ENCODE measurements at regions not wholly inside any gene's neighbourhood (a gene's known extent, or its start where the extent isn't known, plus 50 kb on each side); places are given as distances from the start of the nearest gene placed in this dataset.

DNA sequence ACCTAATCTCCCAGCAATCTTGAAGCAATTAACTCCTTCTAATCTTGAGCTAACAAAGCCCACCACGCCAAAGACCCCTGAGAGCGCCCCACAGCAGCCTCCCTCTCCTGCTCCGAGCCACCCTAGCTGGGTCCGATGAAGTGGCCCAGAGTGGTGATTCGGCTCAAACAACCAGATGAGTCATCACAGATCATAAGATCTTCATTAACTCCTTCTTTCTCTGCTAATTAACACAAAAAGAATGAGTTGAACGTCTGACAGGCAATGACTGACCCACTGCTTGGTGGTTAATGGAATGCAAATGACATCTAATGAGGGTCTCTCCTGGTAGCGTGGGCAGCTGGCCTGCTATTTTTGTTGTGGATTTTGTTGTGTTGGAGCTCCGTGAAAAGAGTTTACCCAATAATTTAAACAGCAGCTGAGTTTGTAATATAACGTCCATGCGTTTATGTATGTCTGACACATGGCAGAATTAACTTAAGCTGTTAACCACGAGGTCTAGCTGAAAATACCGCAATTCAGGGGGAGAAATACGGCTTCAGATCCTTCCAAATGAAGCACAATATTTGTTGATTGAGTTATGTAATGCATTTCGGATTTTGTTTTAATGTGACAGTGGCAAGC is 161.4 kb downstream of the RAB11FIP2 start:
- TF ChIP-seq ELF1 (IDR thresholded peaks at IDR 0.05; ENCODE audit: borderline replicate concordance, low read depth) (no peak), ZNF274 (IDR thresholded peaks at IDR 0.05; ENCODE audit: low read depth, low read length) (no peak), POLR2A (IDR thresholded peaks at IDR 0.05; ENCODE audit: borderline replicate concordance, extremely low read depth, insufficient read depth, insufficient read length) (no peak), SRF (IDR thresholded peaks at IDR 0.05; ENCODE audit: low read depth) (no peak), EZH2phosphoT487 (IDR thresholded peaks at IDR 0.05; ENCODE audit: borderline replicate concordance) (no peak), EGR1 (IDR thresholded peaks at IDR 0.05; ENCODE audit: low read depth) (no peak), JUND (IDR thresholded peaks at IDR 0.05) (no peak), TCF7L2 (IDR thresholded peaks at IDR 0.05; ENCODE audit: borderline replicate concordance, extremely low read depth, insufficient read depth, insufficient read length) (no peak), POLR2AphosphoS5 (IDR thresholded peaks at IDR 0.05; ENCODE audit: low read depth, low read length) (no peak), SP1 (IDR thresholded peaks at IDR 0.05; ENCODE audit: low read depth) (no peak)
- TF ChIP-seq, protein P1, sequence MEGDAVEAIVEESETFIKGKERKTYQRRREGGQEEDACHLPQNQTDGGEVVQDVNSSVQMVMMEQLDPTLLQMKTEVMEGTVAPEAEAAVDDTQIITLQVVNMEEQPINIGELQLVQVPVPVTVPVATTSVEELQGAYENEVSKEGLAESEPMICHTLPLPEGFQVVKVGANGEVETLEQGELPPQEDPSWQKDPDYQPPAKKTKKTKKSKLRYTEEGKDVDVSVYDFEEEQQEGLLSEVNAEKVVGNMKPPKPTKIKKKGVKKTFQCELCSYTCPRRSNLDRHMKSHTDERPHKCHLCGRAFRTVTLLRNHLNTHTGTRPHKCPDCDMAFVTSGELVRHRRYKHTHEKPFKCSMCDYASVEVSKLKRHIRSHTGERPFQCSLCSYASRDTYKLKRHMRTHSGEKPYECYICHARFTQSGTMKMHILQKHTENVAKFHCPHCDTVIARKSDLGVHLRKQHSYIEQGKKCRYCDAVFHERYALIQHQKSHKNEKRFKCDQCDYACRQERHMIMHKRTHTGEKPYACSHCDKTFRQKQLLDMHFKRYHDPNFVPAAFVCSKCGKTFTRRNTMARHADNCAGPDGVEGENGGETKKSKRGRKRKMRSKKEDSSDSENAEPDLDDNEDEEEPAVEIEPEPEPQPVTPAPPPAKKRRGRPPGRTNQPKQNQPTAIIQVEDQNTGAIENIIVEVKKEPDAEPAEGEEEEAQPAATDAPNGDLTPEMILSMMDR (IDR thresholded peaks at IDR 0.05 in 2 of 3, conservative IDR thresholded peaks at IDR 0.05 in 1 of 3; ENCODE audit: borderline replicate concordance in 1 of 3, insufficient read depth in 1 of 3, low read depth in 2 of 3, low read length in 2 of 3) = no peak
- TF ChIP-seq, protein P2, sequence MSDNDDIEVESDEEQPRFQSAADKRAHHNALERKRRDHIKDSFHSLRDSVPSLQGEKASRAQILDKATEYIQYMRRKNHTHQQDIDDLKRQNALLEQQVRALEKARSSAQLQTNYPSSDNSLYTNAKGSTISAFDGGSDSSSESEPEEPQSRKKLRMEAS (IDR thresholded peaks at IDR 0.05) = no peak

More for the DNA sequence above, 161.4 kb downstream of the RAB11FIP2 start:
- no peak for ATAC-seq
- BruUV-seq (replicated peaks) = no TSS peak
- Histone ChIP-seq H3K4me3 (replicated peaks in 1 of 2; ENCODE audit: low read depth in 1 of 2, low read length in 2 of 2) (no peak overlapping the region), H3K27ac (ENCODE audit: low read depth, low read length) (no peak overlapping the region), H3K9me3 (ENCODE audit: control insufficient read depth in 1 of 2, insufficient read depth in 1 of 2, low read depth in 1 of 2, low read length in 2 of 2) (no peaks in the 10 kb centered on the region), H3K36me3 (ENCODE audit: control insufficient read depth in 1 of 2, insufficient read depth in 2 of 2, low read length in 2 of 2) (no peaks in the 10 kb centered on the region), H2AFZ (ENCODE audit: low read depth, low read length, poor library complexity, severe bottlenecking) (no peak overlapping the region), H3K4me1 (ENCODE audit: control insufficient read depth in 1 of 2, insufficient read depth in 2 of 2, low read length in 2 of 2) (no peaks in the 10 kb centered on the region), H3K9ac (ENCODE audit: low read length) (no peak overlapping the region), H3K27me3 (ENCODE audit: insufficient read depth, low read length) (peaks cover 49% of the 10 kb centered on the region), H3K4me2 (ENCODE audit: low read length) (no peak overlapping the region), H3K9me2 (ENCODE audit: insufficient read depth) (no peaks in the 10 kb centered on the region), H4K20me1 (ENCODE audit: insufficient read depth) (no peaks in the 10 kb centered on the region), H3K79me2 (ENCODE audit: insufficient read depth, low read length) (no peaks in the 10 kb centered on the region)
- RAD21 ChIA-PET (ENCODE audit: low non-redundant PET in 1 of 2, low total read pairs in 2 of 2, uncharacterized antibody in 2 of 2, unreplicated experiment in 2 of 2) = no interaction called here
- POLR2A ChIA-PET = no interaction called here
- CTCF ChIA-PET = no interaction called here
- DNase-seq (ENCODE audit: low read depth, low spot score) = no peak
- intact Hi-C loops (cut with micrococcal nuclease) = no loop called here
